ENCODE measurements at regions not wholly inside any gene's neighbourhood (a gene's known extent, or its start where the extent isn't known, plus 50 kb on each side); places are given as distances from the start of the nearest gene placed in this dataset.

GRCh38 chr7:106182904-106183303, 70.8 kb upstream of the SYPL1 start:
- DNase-seq, result no peak
- CTCF ChIA-PET, result interaction anchor here (1.0 to 1.3 kb wide), 2 partner anchors 12 to 553 kb away, joined by 3 to 4 read pairs; no protein-coding TSS in a partner anchor
- no CpG with 5 or more reads among the region's 1 CpG for WGBS (ENCODE audit: insufficient coverage)

GRCh38 chr7:106181658-106182265, 69.7 kb upstream of the SYPL1 start:
- Histone ChIP-seq H3K9me3 (ENCODE audit: control extremely low read depth in 1 of 5, control insufficient read depth in 4 of 5, insufficient read depth in 2 of 5, low read depth in 1 of 5, low read length in 4 of 5) (peaks cover 0 to 2% (median 0%) of the 10 kb centered on the region in 5 experiments), H3K27me3 (replicated peaks in 2 of 5; ENCODE audit: control insufficient read depth in 4 of 5, insufficient read depth in 5 of 5, low read length in 4 of 5) (peaks cover 0 to 1% (median 0%) of the 10 kb centered on the region in 5 experiments), H3K36me3 (ENCODE audit: control insufficient read depth in 4 of 4, insufficient read depth in 4 of 4, low read length in 3 of 4) (no peaks in the 10 kb centered on the region), H3K4me1 (ENCODE audit: control extremely low read depth in 1 of 4, control insufficient read depth in 4 of 4, insufficient read depth in 4 of 4, low read length in 3 of 4) (no peaks in the 10 kb centered on the region), H3K27ac (ENCODE audit: insufficient read depth in 1 of 2, low read depth in 1 of 2, low read length in 2 of 2, poor library complexity in 1 of 2, severe bottlenecking in 2 of 2) (no peak overlapping the region), H3K4me3 (ENCODE audit: control insufficient read depth in 1 of 7, extremely low read depth in 1 of 7, insufficient read depth in 4 of 7, low read depth in 2 of 7, low read length in 6 of 7) (no peak overlapping the region)
- CTCF ChIA-PET, result interaction anchor here (1.0 to 1.3 kb wide), 2 partner anchors 10 to 554 kb away, joined by 3 to 4 read pairs; no protein-coding TSS in a partner anchor
- WGBS (ENCODE audit: insufficient coverage), result 100% methylated on average over 1 of the region's 4 CpGs
- no peak for DNase-seq
- POLR2A ChIA-PET, result interaction anchor here (0.5 kb wide), 1 partner anchor 251 kb away, joined by 4 read pairs; no protein-coding TSS in a partner anchor

More at GRCh38 chr7:106182904-106183303, 70.8 kb upstream of the SYPL1 start:
- H3K9me3 ChIP-seq (ENCODE audit: control extremely low read depth in 1 of 5, control insufficient read depth in 4 of 5, insufficient read depth in 2 of 5, low read depth in 1 of 5, low read length in 4 of 5), result peaks cover 0 to 2% (median 0%) of the 10 kb centered on the region in 5 experiments
- peaks cover 0 to 4% (median 0%) of the 10 kb centered on the region in 4 experiments for H3K4me1 ChIP-seq (ENCODE audit: control extremely low read depth in 1 of 4, control insufficient read depth in 4 of 4, insufficient read depth in 4 of 4, low read length in 3 of 4)
- POLR2A ChIA-PET, result no interaction called here
- H3K4me3 ChIP-seq (ENCODE audit: control insufficient read depth in 1 of 7, extremely low read depth in 1 of 7, insufficient read depth in 4 of 7, low read depth in 2 of 7, low read length in 6 of 7), result no peak overlapping the region
- no peaks in the 10 kb centered on the region for H3K36me3 ChIP-seq (ENCODE audit: control insufficient read depth in 4 of 4, insufficient read depth in 4 of 4, low read length in 3 of 4)
- no peak overlapping the region for H3K27ac ChIP-seq (ENCODE audit: insufficient read depth in 1 of 2, low read depth in 1 of 2, low read length in 2 of 2, poor library complexity in 1 of 2, severe bottlenecking in 2 of 2)
- peaks cover 0 to 1% (median 0%) of the 10 kb centered on the region in 5 experiments for H3K27me3 ChIP-seq (replicated peaks in 2 of 5; ENCODE audit: control insufficient read depth in 4 of 5, insufficient read depth in 5 of 5, low read length in 4 of 5)

- no peak for DNase-seq
- WGBS (ENCODE audit: insufficient coverage), result 100% methylated on average over 4 of the region's 7 CpGs
- Histone ChIP-seq H3K27ac (ENCODE audit: insufficient read depth in 1 of 2, low read depth in 1 of 2, low read length in 2 of 2, poor library complexity in 1 of 2, severe bottlenecking in 2 of 2) (no peak overlapping the region), H3K4me1 (ENCODE audit: control extremely low read depth in 1 of 4, control insufficient read depth in 4 of 4, insufficient read depth in 4 of 4, low read length in 3 of 4) (peaks cover 0 to 3% (median 0%) of the 10 kb centered on the region in 4 experiments), H3K36me3 (ENCODE audit: control insufficient read depth in 4 of 4, insufficient read depth in 4 of 4, low read length in 3 of 4) (no peaks in the 10 kb centered on the region), H3K4me3 (ENCODE audit: control insufficient read depth in 1 of 7, extremely low read depth in 1 of 7, insufficient read depth in 4 of 7, low read depth in 2 of 7, low read length in 6 of 7) (no peak overlapping the region), H3K27me3 (replicated peaks in 2 of 5; ENCODE audit: control insufficient read depth in 4 of 5, insufficient read depth in 5 of 5, low read length in 4 of 5) (peaks cover 0 to 6% (median 3%) of the 10 kb centered on the region in 5 experiments), H3K9me3 (ENCODE audit: control extremely low read depth in 1 of 5, control insufficient read depth in 4 of 5, insufficient read depth in 2 of 5, low read depth in 1 of 5, low read length in 4 of 5) (no peaks in the 10 kb centered on the region)
- CTCF ChIA-PET, result interaction anchor here (5.7 kb wide), 1 partner anchor 283 kb away, joined by 83 read pairs; no protein-coding TSS in a partner anchor
- POLR2A ChIA-PET, result no interaction called here
Measured at GRCh38 chr7:106180721-106181120, 68.6 kb upstream of the SYPL1 start.

GRCh38 chr7:106179256-106179655, 67.1 kb upstream of the SYPL1 start:
- no peak for DNase-seq
- H3K4me3 ChIP-seq (ENCODE audit: control insufficient read depth in 1 of 7, extremely low read depth in 1 of 7, insufficient read depth in 4 of 7, low read depth in 2 of 7, low read length in 6 of 7), result no peak overlapping the region
- no peaks in the 10 kb centered on the region for H3K9me3 ChIP-seq (ENCODE audit: control extremely low read depth in 1 of 5, control insufficient read depth in 4 of 5, insufficient read depth in 2 of 5, low read depth in 1 of 5, low read length in 4 of 5)
- no peaks in the 10 kb centered on the region for H3K36me3 ChIP-seq (ENCODE audit: control insufficient read depth in 4 of 4, insufficient read depth in 4 of 4, low read length in 3 of 4)
- CTCF ChIA-PET, result interaction anchor here (1.4 to 5.7 kb wide), 3 partner anchors 11 to 284 kb away, joined by 3 to 83 read pairs (median 24); no protein-coding TSS in a partner anchor
- peaks cover 0 to 3% (median 0%) of the 10 kb centered on the region in 4 experiments for H3K4me1 ChIP-seq (ENCODE audit: control extremely low read depth in 1 of 4, control insufficient read depth in 4 of 4, insufficient read depth in 4 of 4, low read length in 3 of 4)
- H3K27ac ChIP-seq (ENCODE audit: insufficient read depth in 1 of 2, low read depth in 1 of 2, low read length in 2 of 2, poor library complexity in 1 of 2, severe bottlenecking in 2 of 2), result no peak overlapping the region
- POLR2A ChIA-PET, result no interaction called here
- 98% methylated on average over 4 of the region's 4 CpGs for WGBS (ENCODE audit: insufficient coverage)
- peaks cover 0 to 6% (median 3%) of the 10 kb centered on the region in 5 experiments for H3K27me3 ChIP-seq (replicated peaks in 2 of 5; ENCODE audit: control insufficient read depth in 4 of 5, insufficient read depth in 5 of 5, low read length in 4 of 5)

GRCh38 chr7:106178593-106179134, 66.6 kb upstream of the SYPL1 start:
- Histone ChIP-seq H3K36me3 (ENCODE audit: control insufficient read depth in 4 of 4, insufficient read depth in 4 of 4, low read length in 3 of 4) (no peaks in the 10 kb centered on the region), H3K27me3 (replicated peaks in 2 of 5; ENCODE audit: control insufficient read depth in 4 of 5, insufficient read depth in 5 of 5, low read length in 4 of 5) (peaks cover 0 to 6% (median 3%) of the 10 kb centered on the region in 5 experiments), H3K9me3 (ENCODE audit: control extremely low read depth in 1 of 5, control insufficient read depth in 4 of 5, insufficient read depth in 2 of 5, low read depth in 1 of 5, low read length in 4 of 5) (no peaks in the 10 kb centered on the region), H3K4me1 (ENCODE audit: control extremely low read depth in 1 of 4, control insufficient read depth in 4 of 4, insufficient read depth in 4 of 4, low read length in 3 of 4) (peaks cover 0 to 3% (median 0%) of the 10 kb centered on the region in 4 experiments), H3K27ac (ENCODE audit: insufficient read depth in 1 of 2, low read depth in 1 of 2, low read length in 2 of 2, poor library complexity in 1 of 2, severe bottlenecking in 2 of 2) (no peak overlapping the region), H3K4me3 (ENCODE audit: control insufficient read depth in 1 of 7, extremely low read depth in 1 of 7, insufficient read depth in 4 of 7, low read depth in 2 of 7, low read length in 6 of 7) (no peak overlapping the region)
- POLR2A ChIA-PET, result no interaction called here
- CTCF ChIA-PET, result interaction anchor here (1.4 to 5.7 kb wide), 4 partner anchors 11 to 558 kb away, joined by 3 to 83 read pairs (median 16); no protein-coding TSS in a partner anchor
- 100% methylated on average over 3 of the region's 3 CpGs for WGBS (ENCODE audit: insufficient coverage)
- DNase-seq, result no peak

- Histone ChIP-seq H3K4me3 (ENCODE audit: control insufficient read depth in 1 of 7, extremely low read depth in 1 of 7, insufficient read depth in 4 of 7, low read depth in 2 of 7, low read length in 6 of 7) (no peak overlapping the region), H3K9me3 (ENCODE audit: control extremely low read depth in 1 of 5, control insufficient read depth in 4 of 5, insufficient read depth in 2 of 5, low read depth in 1 of 5, low read length in 4 of 5) (no peaks in the 10 kb centered on the region), H3K27me3 (replicated peaks in 2 of 5; ENCODE audit: control insufficient read depth in 4 of 5, insufficient read depth in 5 of 5, low read length in 4 of 5) (peaks cover 0 to 6% (median 3%) of the 10 kb centered on the region in 5 experiments), H3K36me3 (ENCODE audit: control insufficient read depth in 4 of 4, insufficient read depth in 4 of 4, low read length in 3 of 4) (no peaks in the 10 kb centered on the region), H3K27ac (ENCODE audit: insufficient read depth in 1 of 2, low read depth in 1 of 2, low read length in 2 of 2, poor library complexity in 1 of 2, severe bottlenecking in 2 of 2) (no peak overlapping the region), H3K4me1 (ENCODE audit: control extremely low read depth in 1 of 4, control insufficient read depth in 4 of 4, insufficient read depth in 4 of 4, low read length in 3 of 4) (peaks cover 0 to 3% (median 0%) of the 10 kb centered on the region in 4 experiments)
- POLR2A ChIA-PET, result no interaction called here
- no peak for DNase-seq
- CTCF ChIA-PET, result interaction anchor here (1.1 to 5.7 kb wide), 10 partner anchors 9 to 559 kb away, joined by 3 to 83 read pairs (median 7); partner anchors contain the start of gene CCDC71L
- 84% methylated on average over 8 of the region's 11 CpGs for WGBS (ENCODE audit: insufficient coverage)
Measured at GRCh38 chr7:106177738-106178592, 65.9 kb upstream of the SYPL1 start.

Measured in common myeloid progenitor, CD34-positive (primary cell).